K562 (cell line): ENCODE measurements at regions not wholly inside any gene's neighbourhood (a gene's known extent, or its start where the extent isn't known, plus 50 kb on each side); places are given as distances from the start of the nearest gene placed in this dataset.

Experiments
- ETS2 ChIP-seq: IDR thresholded peaks from 2 replicates; pipeline ENCODE4 v1.6.1; 2016; ENCODE audit warnings: borderline replicate concordance, missing genetic modification characterization, mild to moderate bottlenecking, moderate library complexity, missing compliant biosample characterization; ENCODE audit not compliant: poor library complexity, severe bottlenecking
- MYBL2 ChIP-seq, 2 experiments: fragments of 450-650 bp in 1 of 2; sonication (generic) in 1 of 2; formaldehyde crosslinking in 1 of 2; IDR thresholded peaks; 2 replicates each; pipeline versions ENCODE4 v1.6.1 to v1.8.1; 2017 to 2022; ENCODE audit warnings: borderline replicate concordance in 1 of 2, inconsistent platforms in 1 of 2, low read depth in 1 of 2, mild to moderate bottlenecking in 1 of 2, missing genetic modification reagents in 1 of 2, moderate library complexity in 1 of 2
- NFE2 ChIP-seq: IDR thresholded peaks from 2 replicates; pipeline ENCODE4 v1.6.1; 2014; ENCODE audit warnings: antibody characterized with exemption, low read depth
- NR4A1 ChIP-seq, 2 experiments: fragments of 250-450 bp in 1 of 2; fragments of 450-650 bp in 1 of 2; sonication (Bioruptor Pico) in 1 of 2; IDR thresholded peaks; 2 replicates each; pipeline versions ENCODE4 v1.4.0 to v1.6.1; 2016 to 2020; ENCODE audit warnings: mild to moderate bottlenecking in 2 of 2, missing compliant biosample characterization in 1 of 2, missing genetic modification characterization in 1 of 2, moderate library complexity in 1 of 2
- PPARD ChIP-seq: fragments of 250-450 bp; sonication (Bioruptor Pico); IDR thresholded peaks from 2 replicates; pipeline ENCODE4 v1.8.0; 2022; ENCODE audit warnings: inconsistent platforms, mild to moderate bottlenecking, moderate library complexity
- ZC3H4 ChIP-seq: sonication (generic); formaldehyde crosslinking; IDR thresholded peaks from 2 replicates; pipeline ENCODE4 v1.9.0; 2021; ENCODE audit warnings: missing genetic modification reagents, borderline replicate concordance
- TF ChIP-seq, protein P1 (sequence below): fragments of 250-450 bp; sonication (Bioruptor Pico); IDR thresholded peaks from 2 replicates; pipeline ENCODE4 v1.4.0; 2020; ENCODE audit warnings: mild to moderate bottlenecking, moderate library complexity
- TF ChIP-seq, protein P2 (sequence below): IDR thresholded peaks from 2 replicates; pipeline ENCODE4 v1.6.1; 2014; ENCODE audit warnings: antibody characterized with exemption
- TF ChIP-seq, protein P3 (sequence below): fragments of 250-450 bp; sonication (Bioruptor Pico); IDR thresholded peaks from 2 replicates; pipeline ENCODE4 v1.5.0; 2022; ENCODE audit warnings: mild to moderate bottlenecking
- TF ChIP-seq, protein P4 (sequence below): sonication (generic); formaldehyde crosslinking; IDR thresholded peaks from 2 replicates; pipeline ENCODE4 v1.8.1; 2023; ENCODE audit warnings: missing genetic modification reagents, mild to moderate bottlenecking, borderline replicate concordance

DNA sequence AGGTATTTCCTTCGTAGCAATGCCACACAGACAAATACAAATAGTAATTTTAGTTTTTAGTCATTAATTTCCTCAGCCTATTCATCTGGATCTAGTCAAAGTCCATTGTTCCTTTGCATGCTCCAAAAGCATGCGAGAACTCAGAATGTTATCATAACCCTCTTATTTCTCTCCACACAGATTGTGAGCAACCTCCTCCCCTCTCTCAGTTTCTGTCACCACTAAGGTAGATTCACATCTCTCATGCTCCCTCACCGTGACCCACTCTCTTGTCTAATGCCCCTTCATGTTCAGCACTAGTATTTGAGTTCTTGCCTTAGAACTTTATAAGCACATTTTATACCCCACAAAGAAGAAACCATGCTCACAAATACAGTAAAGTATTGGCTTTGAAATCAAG is 582.4 kb downstream of the PLA2G4A start (continued):
- TF ChIP-seq, protein P1, sequence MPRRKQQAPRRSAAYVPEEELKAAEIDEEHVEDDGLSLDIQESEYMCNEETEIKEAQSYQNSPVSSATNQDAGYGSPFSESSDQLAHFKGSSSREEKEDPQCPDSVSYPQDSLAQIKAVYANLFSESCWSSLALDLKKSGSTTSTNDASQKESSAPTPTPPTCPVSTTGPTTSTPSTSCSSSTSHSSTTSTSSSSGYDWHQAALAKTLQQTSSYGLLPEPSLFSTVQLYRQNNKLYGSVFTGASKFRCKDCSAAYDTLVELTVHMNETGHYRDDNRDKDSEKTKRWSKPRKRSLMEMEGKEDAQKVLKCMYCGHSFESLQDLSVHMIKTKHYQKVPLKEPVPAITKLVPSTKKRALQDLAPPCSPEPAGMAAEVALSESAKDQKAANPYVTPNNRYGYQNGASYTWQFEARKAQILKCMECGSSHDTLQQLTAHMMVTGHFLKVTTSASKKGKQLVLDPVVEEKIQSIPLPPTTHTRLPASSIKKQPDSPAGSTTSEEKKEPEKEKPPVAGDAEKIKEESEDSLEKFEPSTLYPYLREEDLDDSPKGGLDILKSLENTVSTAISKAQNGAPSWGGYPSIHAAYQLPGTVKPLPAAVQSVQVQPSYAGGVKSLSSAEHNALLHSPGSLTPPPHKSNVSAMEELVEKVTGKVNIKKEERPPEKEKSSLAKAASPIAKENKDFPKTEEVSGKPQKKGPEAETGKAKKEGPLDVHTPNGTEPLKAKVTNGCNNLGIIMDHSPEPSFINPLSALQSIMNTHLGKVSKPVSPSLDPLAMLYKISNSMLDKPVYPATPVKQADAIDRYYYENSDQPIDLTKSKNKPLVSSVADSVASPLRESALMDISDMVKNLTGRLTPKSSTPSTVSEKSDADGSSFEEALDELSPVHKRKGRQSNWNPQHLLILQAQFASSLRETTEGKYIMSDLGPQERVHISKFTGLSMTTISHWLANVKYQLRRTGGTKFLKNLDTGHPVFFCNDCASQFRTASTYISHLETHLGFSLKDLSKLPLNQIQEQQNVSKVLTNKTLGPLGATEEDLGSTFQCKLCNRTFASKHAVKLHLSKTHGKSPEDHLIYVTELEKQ (CRISPR knock-in tag) = no peak
- no peak for TF ChIP-seq PPARD (CRISPR knock-in tag)
- TF ChIP-seq, protein P2, sequence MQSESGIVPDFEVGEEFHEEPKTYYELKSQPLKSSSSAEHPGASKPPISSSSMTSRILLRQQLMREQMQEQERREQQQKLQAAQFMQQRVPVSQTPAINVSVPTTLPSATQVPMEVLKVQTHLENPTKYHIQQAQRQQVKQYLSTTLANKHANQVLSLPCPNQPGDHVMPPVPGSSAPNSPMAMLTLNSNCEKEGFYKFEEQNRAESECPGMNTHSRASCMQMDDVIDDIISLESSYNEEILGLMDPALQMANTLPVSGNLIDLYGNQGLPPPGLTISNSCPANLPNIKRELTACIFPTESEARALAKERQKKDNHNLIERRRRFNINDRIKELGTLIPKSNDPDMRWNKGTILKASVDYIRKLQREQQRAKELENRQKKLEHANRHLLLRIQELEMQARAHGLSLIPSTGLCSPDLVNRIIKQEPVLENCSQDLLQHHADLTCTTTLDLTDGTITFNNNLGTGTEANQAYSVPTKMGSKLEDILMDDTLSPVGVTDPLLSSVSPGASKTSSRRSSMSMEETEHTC = no peak
- no peak for TF ChIP-seq MYBL2 (IDR thresholded peaks at IDR 0.05; ENCODE audit: low read depth)
- TF ChIP-seq MYBL2 (CRISPR knock-in tag; IDR thresholded peaks at IDR 0.05; ENCODE audit: borderline replicate concordance) = no peak
- no peak for TF ChIP-seq ETS2 (tag)
- no peak for TF ChIP-seq NFE2
- TF ChIP-seq, protein P3, sequence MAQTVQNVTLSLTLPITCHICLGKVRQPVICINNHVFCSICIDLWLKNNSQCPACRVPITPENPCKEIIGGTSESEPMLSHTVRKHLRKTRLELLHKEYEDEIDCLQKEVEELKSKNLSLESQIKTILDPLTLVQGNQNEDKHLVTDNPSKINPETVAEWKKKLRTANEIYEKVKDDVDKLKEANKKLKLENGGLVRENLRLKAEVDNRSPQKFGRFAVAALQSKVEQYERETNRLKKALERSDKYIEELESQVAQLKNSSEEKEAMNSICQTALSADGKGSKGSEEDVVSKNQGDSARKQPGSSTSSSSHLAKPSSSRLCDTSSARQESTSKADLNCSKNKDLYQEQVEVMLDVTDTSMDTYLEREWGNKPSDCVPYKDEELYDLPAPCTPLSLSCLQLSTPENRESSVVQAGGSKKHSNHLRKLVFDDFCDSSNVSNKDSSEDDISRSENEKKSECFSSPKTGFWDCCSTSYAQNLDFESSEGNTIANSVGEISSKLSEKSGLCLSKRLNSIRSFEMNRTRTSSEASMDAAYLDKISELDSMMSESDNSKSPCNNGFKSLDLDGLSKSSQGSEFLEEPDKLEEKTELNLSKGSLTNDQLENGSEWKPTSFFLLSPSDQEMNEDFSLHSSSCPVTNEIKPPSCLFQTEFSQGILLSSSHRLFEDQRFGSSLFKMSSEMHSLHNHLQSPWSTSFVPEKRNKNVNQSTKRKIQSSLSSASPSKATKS (CRISPR knock-in tag) = no peak
- TF ChIP-seq NR4A1 (CRISPR knock-in tag; IDR thresholded peaks at IDR 0.05) = no peak
- no peak for TF ChIP-seq NR4A1 (tag; IDR thresholded peaks at IDR 0.05)
- TF ChIP-seq, protein P4, sequence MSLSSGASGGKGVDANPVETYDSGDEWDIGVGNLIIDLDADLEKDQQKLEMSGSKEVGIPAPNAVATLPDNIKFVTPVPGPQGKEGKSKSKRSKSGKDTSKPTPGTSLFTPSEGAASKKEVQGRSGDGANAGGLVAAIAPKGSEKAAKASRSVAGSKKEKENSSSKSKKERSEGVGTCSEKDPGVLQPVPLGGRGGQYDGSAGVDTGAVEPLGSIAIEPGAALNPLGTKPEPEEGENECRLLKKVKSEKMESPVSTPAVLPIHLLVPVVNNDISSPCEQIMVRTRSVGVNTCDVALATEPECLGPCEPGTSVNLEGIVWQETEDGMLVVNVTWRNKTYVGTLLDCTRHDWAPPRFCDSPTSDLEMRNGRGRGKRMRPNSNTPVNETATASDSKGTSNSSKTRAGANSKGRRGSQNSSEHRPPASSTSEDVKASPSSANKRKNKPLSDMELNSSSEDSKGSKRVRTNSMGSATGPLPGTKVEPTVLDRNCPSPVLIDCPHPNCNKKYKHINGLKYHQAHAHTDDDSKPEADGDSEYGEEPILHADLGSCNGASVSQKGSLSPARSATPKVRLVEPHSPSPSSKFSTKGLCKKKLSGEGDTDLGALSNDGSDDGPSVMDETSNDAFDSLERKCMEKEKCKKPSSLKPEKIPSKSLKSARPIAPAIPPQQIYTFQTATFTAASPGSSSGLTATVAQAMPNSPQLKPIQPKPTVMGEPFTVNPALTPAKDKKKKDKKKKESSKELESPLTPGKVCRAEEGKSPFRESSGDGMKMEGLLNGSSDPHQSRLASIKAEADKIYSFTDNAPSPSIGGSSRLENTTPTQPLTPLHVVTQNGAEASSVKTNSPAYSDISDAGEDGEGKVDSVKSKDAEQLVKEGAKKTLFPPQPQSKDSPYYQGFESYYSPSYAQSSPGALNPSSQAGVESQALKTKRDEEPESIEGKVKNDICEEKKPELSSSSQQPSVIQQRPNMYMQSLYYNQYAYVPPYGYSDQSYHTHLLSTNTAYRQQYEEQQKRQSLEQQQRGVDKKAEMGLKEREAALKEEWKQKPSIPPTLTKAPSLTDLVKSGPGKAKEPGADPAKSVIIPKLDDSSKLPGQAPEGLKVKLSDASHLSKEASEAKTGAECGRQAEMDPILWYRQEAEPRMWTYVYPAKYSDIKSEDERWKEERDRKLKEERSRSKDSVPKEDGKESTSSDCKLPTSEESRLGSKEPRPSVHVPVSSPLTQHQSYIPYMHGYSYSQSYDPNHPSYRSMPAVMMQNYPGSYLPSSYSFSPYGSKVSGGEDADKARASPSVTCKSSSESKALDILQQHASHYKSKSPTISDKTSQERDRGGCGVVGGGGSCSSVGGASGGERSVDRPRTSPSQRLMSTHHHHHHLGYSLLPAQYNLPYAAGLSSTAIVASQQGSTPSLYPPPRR (CRISPR knock-in tag) = no peak
- no peak for TF ChIP-seq ZC3H4 (CRISPR knock-in tag)
